Epithelial cell of proximal tubule (primary cell): ENCODE measurements at regions not wholly inside any gene's neighbourhood (a gene's known extent, or its start where the extent isn't known, plus 50 kb on each side); places are given as distances from the start of the nearest gene placed in this dataset.
A peak's percentile ranks its signal among the peaks of the same experiment; 100 is the strongest.

Source experiments
- DNase-seq: peaks from one replicate; pipeline ENCODE4 v3.0.0-alpha.2; 2011; ENCODE audit warnings: low read depth
- H3K4me3 ChIP-seq: 2 replicates; pipeline ENCODE4 v1.5.1; 2011; ENCODE audit warnings: low read depth, mild to moderate bottlenecking, low read length
- CTCF ChIP-seq: conservative IDR thresholded peaks from 2 replicates; pipeline ENCODE4 v1.5.1; 2012; ENCODE audit warnings: low read depth, mild to moderate bottlenecking, low read length

DNA sequence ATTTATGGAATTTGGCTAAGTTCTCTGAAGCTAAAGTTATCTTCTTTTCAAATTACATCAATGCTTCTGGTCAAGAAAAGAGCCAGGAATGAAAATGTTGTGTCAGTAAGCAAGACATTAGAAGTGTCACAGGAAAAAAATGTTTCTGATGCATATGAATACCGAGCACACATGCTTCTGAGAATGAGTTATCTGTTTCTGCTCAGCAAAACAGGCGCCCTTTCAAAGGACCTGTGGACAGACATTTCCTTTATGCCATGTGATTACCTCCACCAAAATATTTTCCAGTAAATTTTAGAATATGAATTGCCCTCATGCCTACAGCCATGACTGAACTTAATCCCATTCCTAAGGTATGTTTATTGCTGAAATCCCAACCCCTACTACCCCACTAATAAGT lies 55.4 kb upstream of the RNF180 start:
- DNase-seq, result no peak
- TF ChIP-seq CTCF, result no peak
- no peak overlapping the region for H3K4me3 ChIP-seq

DNA sequence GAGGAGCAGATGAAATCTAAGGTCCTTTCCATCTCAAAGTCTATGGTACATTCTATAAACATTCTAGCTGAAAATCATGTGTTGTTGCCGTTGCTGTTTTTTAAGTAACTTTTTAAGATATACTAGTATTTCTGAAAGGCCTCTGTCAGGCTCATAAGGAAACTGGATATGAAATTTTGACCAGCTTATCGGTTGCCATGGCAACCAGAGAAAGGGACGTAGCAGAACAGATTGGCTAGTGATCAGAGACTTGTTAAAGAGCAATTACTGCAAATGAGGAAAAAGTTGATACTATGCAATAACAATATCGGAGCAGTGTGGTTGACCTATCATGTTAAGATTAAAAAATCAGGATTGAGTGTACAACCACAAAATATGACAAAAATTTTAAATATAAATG lies 57.0 kb upstream of the RNF180 start:
- no peak for DNase-seq
- H3K4me3 ChIP-seq, result no peak overlapping the region
- no peak for TF ChIP-seq CTCF

DNA sequence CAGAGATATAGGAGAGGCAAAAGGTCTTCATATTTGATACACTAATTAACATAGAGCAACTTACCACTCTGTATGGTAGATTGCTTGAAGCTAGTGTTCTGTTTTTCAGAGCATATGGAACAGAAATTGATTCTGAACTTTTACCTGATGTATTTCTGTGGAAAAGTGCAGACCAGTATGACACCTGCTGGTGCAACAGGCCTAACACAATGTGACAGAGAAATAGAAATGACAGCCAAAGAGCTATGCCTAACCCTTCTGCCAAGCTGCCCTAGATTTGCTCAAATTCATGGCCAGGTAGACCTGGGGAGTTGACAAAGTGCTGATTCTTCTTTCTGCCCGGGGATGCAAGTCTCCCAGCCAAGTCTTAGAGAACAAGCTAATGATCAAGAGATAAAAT lies 65.4 kb upstream of the RNF180 start:
- no peak overlapping the region for H3K4me3 ChIP-seq
- no peak for DNase-seq
- TF ChIP-seq CTCF, result no peak

DNA sequence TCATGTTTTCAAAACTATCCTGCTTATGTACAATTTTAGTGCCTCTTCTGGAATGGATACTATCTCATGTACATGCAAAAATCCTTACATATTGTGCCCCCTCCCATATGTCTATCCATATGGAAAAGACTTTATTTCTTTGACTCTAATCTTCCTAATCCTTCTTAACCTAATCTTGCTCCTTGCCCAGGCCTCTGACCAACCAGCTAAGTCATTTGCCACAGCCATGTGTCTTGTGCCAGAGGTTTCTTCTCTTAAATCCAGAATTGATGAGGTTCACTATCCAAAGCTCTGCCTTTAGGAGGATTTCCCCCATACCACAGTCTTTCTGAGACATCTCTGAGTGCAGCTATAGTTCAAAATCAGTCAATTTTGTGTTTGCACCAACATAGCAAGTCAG lies 68.9 kb upstream of the RNF180 start:
- no peak overlapping the region for H3K4me3 ChIP-seq
- DNase-seq, result no peak
- TF ChIP-seq CTCF, result no peak

- no peak for TF ChIP-seq CTCF
- no peak overlapping the region for H3K4me3 ChIP-seq
- no peak for DNase-seq
These were observed 88.1 kb upstream of the RNF180 start for GRCh38 chr5:64077589-64077988.

- H3K4me3 ChIP-seq, result no peak overlapping the region
- TF ChIP-seq CTCF, result peak; percentile 84
These were observed 91.1 kb upstream of the RNF180 start for GRCh38 chr5:64074533-64074932.

GRCh38 chr5:64069486-64069885 lies 96.2 kb upstream of the RNF180 start:
- no peak for TF ChIP-seq CTCF
- DNase-seq, result no peak
- no peak overlapping the region for H3K4me3 ChIP-seq

More at GRCh38 chr5:64074533-64074932, 91.1 kb upstream of the RNF180 start:
- DNase-seq, result peak; percentile 4
